Naive thymus-derived CD4-positive, alpha-beta T cell (primary cell): ENCODE measurements at regions not wholly inside any gene's neighbourhood (a gene's known extent, or its start where the extent isn't known, plus 50 kb on each side); places are given as distances from the start of the nearest gene placed in this dataset.
"Not testable (repeated sequence)": the region's sequence is repeated elsewhere in the genome, so short reads cannot be mapped to it uniquely, and the experiment has no call there.

ENCODE experiments used
- ATAC-seq: fragments of 150-1000 bp; cut with Tn5 transposase; 2 replicates; pipeline ENCODE4 v1.10.0; 2021; ENCODE audit warnings: mild to moderate bottlenecking, moderate library complexity
- CTCF ChIA-PET: fragments of 350-600 bp; sonication (Branson Sonifier 250); formaldehyde crosslinking; loops from one replicate; lab custom pipeline; 2021; ENCODE audit warnings: antibody characterized with exemption; lab: Charles Lee
- POLR2A ChIA-PET: fragments of 350-600 bp; sonication (Branson Sonifier 250); formaldehyde crosslinking; loops from one replicate; lab custom pipeline; 2021; ENCODE audit warnings: antibody characterized with exemption, inconsistent platforms; lab: Charles Lee
- DNase-seq, 9 donors: peaks; one replicate each; pipeline versions ENCODE4 v3.0.0 to v3.0.0-alpha.2; 2020 to 2022; ENCODE audit warnings: mixed read lengths in 1 of 9
- H3K27ac ChIP-seq: one replicate; pipeline ENCODE4 v1.7.0; 2013; ENCODE audit warnings: mild to moderate bottlenecking, low read depth, low read length, moderate library complexity
- H3K27me3 ChIP-seq, 2 donors: one replicate each; pipeline ENCODE4 v1.7.0; 2013; ENCODE audit warnings: low read length in 2 of 2, mild to moderate bottlenecking in 2 of 2, moderate library complexity in 2 of 2; ENCODE audit not compliant: control insufficient read depth in 2 of 2, insufficient read depth in 2 of 2
- H3K36me3 ChIP-seq, 3 experiments: 1 replicate in 2 of 3; 2 replicates in 1 of 3; pipeline ENCODE4 v1.7.0; 2013; ENCODE audit warnings: low read length in 3 of 3, mild to moderate bottlenecking in 3 of 3, moderate library complexity in 1 of 3; ENCODE audit not compliant: insufficient read depth in 3 of 3, control insufficient read depth in 2 of 3
- H3K4me1 ChIP-seq, 2 donors: one replicate each; pipeline ENCODE4 v1.7.0; 2013; ENCODE audit warnings: low read length in 2 of 2, mild to moderate bottlenecking in 2 of 2, moderate library complexity in 1 of 2; ENCODE audit not compliant: control insufficient read depth in 2 of 2, insufficient read depth in 2 of 2
- H3K4me3 ChIP-seq: 2 replicates; pipeline ENCODE4 v1.7.0; 2013; ENCODE audit warnings: mild to moderate bottlenecking, low read length
- H3K9me3 ChIP-seq, 3 experiments: 1 replicate in 2 of 3; 2 replicates in 1 of 3; pipeline ENCODE4 v1.7.0; 2013; ENCODE audit warnings: low read length in 3 of 3; ENCODE audit not compliant: control insufficient read depth in 2 of 3
- H3K27ac Mint-ChIP-seq, 9 donors: one replicate each; pipeline ENCODE4 v1.8.0; 2020 to 2022; ENCODE audit warnings: mixed read lengths in 9 of 9, mild to moderate bottlenecking in 8 of 9, moderate library complexity in 5 of 9, inconsistent platforms in 2 of 9
- H3K27me3 Mint-ChIP-seq, 5 donors: one replicate each; pipeline ENCODE4 v1.8.0; 2021 to 2022; ENCODE audit warnings: mixed read lengths in 5 of 5, mild to moderate bottlenecking in 1 of 5
- H3K36me3 Mint-ChIP-seq, 5 donors: one replicate each; pipeline ENCODE4 v1.8.0; 2020 to 2022; ENCODE audit warnings: mixed read lengths in 5 of 5, mild to moderate bottlenecking in 3 of 5, inconsistent platforms in 1 of 5
- H3K4me1 Mint-ChIP-seq, 7 donors: one replicate each; pipeline ENCODE4 v1.8.0; 2020 to 2022; ENCODE audit warnings: mixed read lengths in 7 of 7, mild to moderate bottlenecking in 3 of 7, inconsistent platforms in 1 of 7
- H3K4me3 Mint-ChIP-seq, 10 donors: one replicate each; pipeline ENCODE4 v1.8.0; 2020 to 2022; ENCODE audit warnings: mild to moderate bottlenecking in 10 of 10, mixed read lengths in 10 of 10, moderate library complexity in 6 of 10, inconsistent platforms in 2 of 10
- H3K9me3 Mint-ChIP-seq, 11 donors: one replicate each; pipeline ENCODE4 v1.8.0; 2020 to 2022; ENCODE audit warnings: mixed read lengths in 11 of 11, mild to moderate bottlenecking in 4 of 11, inconsistent platforms in 1 of 11, moderate library complexity in 1 of 11
- intact Hi-C, 2 donors: fragments of 100-400 bp; cut with micrococcal nuclease; formaldehyde crosslinking; loops; one replicate each; pipeline ENCODE4 v1.15.1; 2023

- DNase-seq, intact Hi-C loops, H3K27me3 Mint-ChIP-seq, H3K36me3 ChIP-seq, H3K4me1 ChIP-seq, H3K36me3 Mint-ChIP-seq, H3K27ac ChIP-seq, POLR2A ChIA-PET, H3K4me1 Mint-ChIP-seq, CTCF ChIA-PET, H3K27me3 ChIP-seq, H3K9me3 ChIP-seq, H3K27ac Mint-ChIP-seq, ATAC-seq, H3K4me3 Mint-ChIP-seq, H3K4me3 ChIP-seq: not testable (repeated sequence)
- peaks cover 0 to 15% (median 4%) of the 10 kb centered on the region in 11 donors for H3K9me3 Mint-ChIP-seq
Observed at GRCh38 chr1:55784941-55785450, 569.8 kb upstream of the USP24 start.

- no peaks in the 10 kb centered on the region for H3K9me3 ChIP-seq
- intact Hi-C loops: no loop called here
- peaks cover 0 to 8% (median 3%) of the 10 kb centered on the region in 5 donors for H3K27me3 Mint-ChIP-seq
- no peak overlapping the region for H3K27ac ChIP-seq
- H3K27ac Mint-ChIP-seq: no peak overlapping the region
- H3K36me3 ChIP-seq: no peaks in the 10 kb centered on the region
- H3K4me3 Mint-ChIP-seq: no peak overlapping the region
- H3K4me3 ChIP-seq: no peak overlapping the region
- no peaks in the 10 kb centered on the region for H3K4me1 ChIP-seq
- DNase-seq (no peak), ATAC-seq (no peak)
- peaks cover 0 to 9% (median 3%) of the 10 kb centered on the region in 11 donors for H3K9me3 Mint-ChIP-seq
- no peaks in the 10 kb centered on the region for H3K4me1 Mint-ChIP-seq
- no peaks in the 10 kb centered on the region for H3K36me3 Mint-ChIP-seq
- CTCF ChIA-PET: no interaction called here
- POLR2A ChIA-PET: no interaction called here
- no peaks in the 10 kb centered on the region for H3K27me3 ChIP-seq
Observed at GRCh38 chr1:55781944-55782482, 566.8 kb upstream of the USP24 start.

GRCh38 chr1:55781003-55781402 is 565.8 kb upstream of the USP24 start:
- DNase-seq (no peak), ATAC-seq (no peak)
- Histone ChIP-seq H3K4me3 (no peak overlapping the region), H3K27me3 (no peaks in the 10 kb centered on the region), H3K9me3 (no peaks in the 10 kb centered on the region), H3K4me1 (no peaks in the 10 kb centered on the region), H3K27ac (no peak overlapping the region), H3K36me3 (no peaks in the 10 kb centered on the region)
- Mint-ChIP-seq H3K36me3 (no peaks in the 10 kb centered on the region), H3K4me1 (no peaks in the 10 kb centered on the region), H3K27ac (no peak overlapping the region), H3K9me3 (peaks cover 0 to 8% (median 3%) of the 10 kb centered on the region in 11 donors), H3K4me3 (no peak overlapping the region), H3K27me3 (peaks cover 0 to 8% (median 3%) of the 10 kb centered on the region in 5 donors)
- intact Hi-C loops: no loop called here
- CTCF ChIA-PET: interaction anchor here (0.6 kb wide), 1 partner anchor 104 kb away, joined by 3 read pairs; no protein-coding TSS in a partner anchor
- POLR2A ChIA-PET: no interaction called here

GRCh38 chr1:55777545-55777944 is 562.4 kb upstream of the USP24 start:
- H3K36me3 Mint-ChIP-seq: no peaks in the 10 kb centered on the region
- H3K4me3 Mint-ChIP-seq: no peak overlapping the region
- peaks cover 0 to 11% (median 0%) of the 10 kb centered on the region in 11 donors for H3K9me3 Mint-ChIP-seq
- intact Hi-C loops: no loop called here
- Histone ChIP-seq H3K9me3 (no peaks in the 10 kb centered on the region), H3K4me3 (no peak overlapping the region), H3K36me3 (no peaks in the 10 kb centered on the region), H3K27me3 (no peaks in the 10 kb centered on the region), H3K27ac (no peak overlapping the region), H3K4me1 (no peaks in the 10 kb centered on the region)
- no peak overlapping the region for H3K27ac Mint-ChIP-seq
- CTCF ChIA-PET: no interaction called here
- H3K4me1 Mint-ChIP-seq: no peaks in the 10 kb centered on the region
- DNase-seq: no peak
- H3K27me3 Mint-ChIP-seq: peaks cover 0 to 8% (median 3%) of the 10 kb centered on the region in 5 donors
- POLR2A ChIA-PET: no interaction called here
- no peak for ATAC-seq

- intact Hi-C loops: no loop called here
- no peak for DNase-seq
- no peaks in the 10 kb centered on the region for H3K4me1 Mint-ChIP-seq
- H3K4me1 ChIP-seq: no peaks in the 10 kb centered on the region
- peaks cover 0 to 12% (median 3%) of the 10 kb centered on the region in 5 donors for H3K27me3 Mint-ChIP-seq
- POLR2A ChIA-PET: no interaction called here
- H3K36me3 ChIP-seq: no peaks in the 10 kb centered on the region
- H3K4me3 ChIP-seq: no peak overlapping the region
- H3K27ac ChIP-seq: no peak overlapping the region
- no peak for ATAC-seq
- no peak overlapping the region for H3K27ac Mint-ChIP-seq
- H3K9me3 ChIP-seq: no peaks in the 10 kb centered on the region
- peaks cover 0 to 11% (median 0%) of the 10 kb centered on the region in 11 donors for H3K9me3 Mint-ChIP-seq
- H3K4me3 Mint-ChIP-seq: no peak overlapping the region
- CTCF ChIA-PET: no interaction called here
- no peaks in the 10 kb centered on the region for H3K27me3 ChIP-seq
- H3K36me3 Mint-ChIP-seq: no peaks in the 10 kb centered on the region
Observed at GRCh38 chr1:55775007-55775406, 559.8 kb upstream of the USP24 start.

GRCh38 chr1:55774446-55774845 is 559.3 kb upstream of the USP24 start:
- ChIA-PET POLR2A (no interaction called here), CTCF (no interaction called here)
- H3K36me3 Mint-ChIP-seq: no peaks in the 10 kb centered on the region
- peaks cover 0 to 13% (median 4%) of the 10 kb centered on the region in 5 donors for H3K27me3 Mint-ChIP-seq
- H3K4me3 Mint-ChIP-seq: no peak overlapping the region
- Histone ChIP-seq H3K36me3 (no peaks in the 10 kb centered on the region), H3K4me3 (no peak overlapping the region), H3K4me1 (no peaks in the 10 kb centered on the region), H3K27me3 (no peaks in the 10 kb centered on the region), H3K27ac (no peak overlapping the region), H3K9me3 (no peaks in the 10 kb centered on the region)
- intact Hi-C loops: no loop called here
- ATAC-seq: no peak
- no peaks in the 10 kb centered on the region for H3K4me1 Mint-ChIP-seq
- no peak overlapping the region for H3K27ac Mint-ChIP-seq
- DNase-seq: no peak
- peaks cover 0 to 11% (median 0%) of the 10 kb centered on the region in 11 donors for H3K9me3 Mint-ChIP-seq

- H3K27me3 ChIP-seq: no peaks in the 10 kb centered on the region
- POLR2A ChIA-PET: no interaction called here
- intact Hi-C loops: no loop called here
- Mint-ChIP-seq H3K4me1 (no peaks in the 10 kb centered on the region), H3K4me3 (no peak overlapping the region), H3K36me3 (no peaks in the 10 kb centered on the region), H3K27ac (no peak overlapping the region), H3K9me3 (peaks cover 0 to 15% (median 0%) of the 10 kb centered on the region in 11 donors), H3K27me3 (peaks cover 0 to 20% (median 4%) of the 10 kb centered on the region in 5 donors)
- no peaks in the 10 kb centered on the region for H3K36me3 ChIP-seq
- no peak overlapping the region for H3K27ac ChIP-seq
- H3K4me3 ChIP-seq: no peak overlapping the region
- H3K4me1 ChIP-seq: no peaks in the 10 kb centered on the region
- no peaks in the 10 kb centered on the region for H3K9me3 ChIP-seq
- DNase-seq (no peak), ATAC-seq (no peak)
- CTCF ChIA-PET: no interaction called here
Observed at GRCh38 chr1:55773211-55773940, 558.2 kb upstream of the USP24 start.
